ENCODE measurements at regions not wholly inside any gene's neighbourhood (a gene's known extent, or its start where the extent isn't known, plus 50 kb on each side); places are given as distances from the start of the nearest gene placed in this dataset.

GRCh38 chr10:10397906-10398305 is 619.8 kb upstream of the CELF2 start:
- no peak for FAIRE-seq
- Histone ChIP-seq H3K9me3 (ENCODE audit: control insufficient read depth, low read depth, low read length) (no peaks in the 10 kb centered on the region), H3K27ac (ENCODE audit: control insufficient read depth, insufficient read depth, low read length) (no peak overlapping the region), H3K4me2 (ENCODE audit: control insufficient read depth, extremely low read depth, insufficient read depth, low read depth, low read length) (no peak overlapping the region), H3K9ac (ENCODE audit: control insufficient read depth, extremely low read depth, insufficient read depth, low read length) (no peak overlapping the region), H3K27me3 (ENCODE audit: control insufficient read depth, extremely low read depth, insufficient read depth, low read length) (no peaks in the 10 kb centered on the region), H3K4me1 (ENCODE audit: control insufficient read depth, extremely low read depth, insufficient read depth, low read length) (no peaks in the 10 kb centered on the region), H3K36me3 (ENCODE audit: control insufficient read depth in 2 of 2, extremely low read depth in 1 of 2, insufficient read depth in 2 of 2, low read length in 2 of 2) (no peaks in the 10 kb centered on the region), H3K9me1 (ENCODE audit: control insufficient read depth, extremely low read depth, insufficient read depth, low read length) (no peaks in the 10 kb centered on the region), H3K4me3 (ENCODE audit: control insufficient read depth in 2 of 3, extremely low read depth in 1 of 3, insufficient read depth in 2 of 3, low read depth in 1 of 3, low read length in 3 of 3) (no peak overlapping the region), H2AFZ (ENCODE audit: control insufficient read depth, low read length) (no peak overlapping the region), H3K79me2 (ENCODE audit: control insufficient read depth, insufficient read depth, low read length) (no peaks in the 10 kb centered on the region), H4K20me1 (ENCODE audit: control insufficient read depth, extremely low read depth, insufficient read depth, low read length) (no peaks in the 10 kb centered on the region)
- no peak for TF ChIP-seq EZH2 (IDR thresholded peaks at IDR 0.05; ENCODE audit: low read length)
- TF ChIP-seq CTCF (optimal IDR thresholded peaks at IDR 0.05 in 1 of 3, IDR thresholded peaks at IDR 0.05 in 1 of 3, conservative IDR thresholded peaks at IDR 0.05 in 1 of 3; ENCODE audit: extremely low read depth in 1 of 3, insufficient read depth in 2 of 3, low read length in 3 of 3), result no peak
- no peak for DNase-seq (ENCODE audit: low read depth, low spot score)
- dilution Hi-C loops (cut with MboI; ENCODE audit: extremely low pct_ligation_motif_present, low sequenced_read_pairs), result no loop called here

GRCh38 chr10:10403762-10404161 is 613.9 kb upstream of the CELF2 start:
- H3K4me1 ChIP-seq (ENCODE audit: control insufficient read depth, extremely low read depth, insufficient read depth, low read length), result no peaks in the 10 kb centered on the region
- dilution Hi-C loops (cut with MboI; ENCODE audit: extremely low pct_ligation_motif_present, low sequenced_read_pairs), result no loop called here
- H3K27me3 ChIP-seq (ENCODE audit: control insufficient read depth, extremely low read depth, insufficient read depth, low read length), result no peaks in the 10 kb centered on the region
- H4K20me1 ChIP-seq (ENCODE audit: control insufficient read depth, extremely low read depth, insufficient read depth, low read length), result no peaks in the 10 kb centered on the region
- H3K9ac ChIP-seq (ENCODE audit: control insufficient read depth, extremely low read depth, insufficient read depth, low read length), result no peak overlapping the region
- no peak overlapping the region for H3K27ac ChIP-seq (ENCODE audit: control insufficient read depth, insufficient read depth, low read length)
- H2AFZ ChIP-seq (ENCODE audit: control insufficient read depth, low read length), result no peak overlapping the region
- no peak for DNase-seq (ENCODE audit: low read depth, low spot score)
- no peak overlapping the region for H3K4me3 ChIP-seq (ENCODE audit: control insufficient read depth in 2 of 3, extremely low read depth in 1 of 3, insufficient read depth in 2 of 3, low read depth in 1 of 3, low read length in 3 of 3)
- H3K9me1 ChIP-seq (ENCODE audit: control insufficient read depth, extremely low read depth, insufficient read depth, low read length), result no peaks in the 10 kb centered on the region
- H3K79me2 ChIP-seq (ENCODE audit: control insufficient read depth, insufficient read depth, low read length), result no peaks in the 10 kb centered on the region
- H3K36me3 ChIP-seq (ENCODE audit: control insufficient read depth in 2 of 2, extremely low read depth in 1 of 2, insufficient read depth in 2 of 2, low read length in 2 of 2), result no peaks in the 10 kb centered on the region
- no peak for TF ChIP-seq EZH2 (IDR thresholded peaks at IDR 0.05; ENCODE audit: low read length)
- TF ChIP-seq CTCF (optimal IDR thresholded peaks at IDR 0.05 in 1 of 3, IDR thresholded peaks at IDR 0.05 in 1 of 3, conservative IDR thresholded peaks at IDR 0.05 in 1 of 3; ENCODE audit: extremely low read depth in 1 of 3, insufficient read depth in 2 of 3, low read length in 3 of 3), result no peak
- no peak for FAIRE-seq
- H3K9me3 ChIP-seq (ENCODE audit: control insufficient read depth, low read depth, low read length), result no peaks in the 10 kb centered on the region
- no peak overlapping the region for H3K4me2 ChIP-seq (ENCODE audit: control insufficient read depth, extremely low read depth, insufficient read depth, low read depth, low read length)
